Urothelium cell line (cell line): ENCODE measurements at regions not wholly inside any gene's neighbourhood (a gene's known extent, or its start where the extent isn't known, plus 50 kb on each side); places are given as distances from the start of the nearest gene placed in this dataset.

ENCODE experiments used
- DNase-seq: peaks from one replicate; pipeline ENCODE4 v3.0.0; 2011; ENCODE audit warnings: low spot score, mixed read lengths
- FAIRE-seq: peaks from 2 replicates; lab custom pipeline; 2011; peaks lifted over from hg19 to GRCh38; lab: Jason Lieb, UNC

- no peak for FAIRE-seq
- peak; percentile 83 for DNase-seq
These were observed 87.2 kb downstream of the PTTG1 start for GRCh38 chr5:160508780-160509361.

GRCh38 chr5:160511280-160511929 is 89.8 kb downstream of the PTTG1 start:
- DNase-seq = no peak
- FAIRE-seq = no peak
